Kidney (tissue), 13 donors: ENCODE measurements at regions not wholly inside any gene's neighbourhood (a gene's known extent, or its start where the extent isn't known, plus 50 kb on each side); places are given as distances from the start of the nearest gene placed in this dataset.

Experiments used
- DNase-seq, 5 donors: peaks; one replicate each; pipeline ENCODE4 v3.0.0-alpha.2; 2013 to 2020
- FAIRE-seq: peaks from 2 replicates; lab custom pipeline; 2012; peaks lifted over from hg19 to GRCh38; lab: Jason Lieb, UNC
- H3K27ac ChIP-seq, 2 donors: one replicate each; pipeline ENCODE4 v1.7.0; 2013; ENCODE audit warnings: low read depth in 2 of 2, low read length in 2 of 2, inconsistent platforms in 1 of 2
- H3K27me3 ChIP-seq: one replicate; pipeline ENCODE4 v1.7.1; 2013; ENCODE audit warnings: low read length, inconsistent platforms; ENCODE audit not compliant: control insufficient read depth, insufficient read depth
- H3K36me3 ChIP-seq, 3 donors: one replicate each; pipeline versions ENCODE4 v1.7.0 to v1.7.1; 2013; ENCODE audit warnings: low read length in 3 of 3, control low read depth in 1 of 3, inconsistent platforms in 1 of 3; ENCODE audit not compliant: insufficient read depth in 3 of 3, control insufficient read depth in 2 of 3
- H3K4me1 ChIP-seq, 3 donors: one replicate each; pipeline versions ENCODE4 v1.7.0 to v1.7.1; 2013; ENCODE audit warnings: low read length in 3 of 3, inconsistent platforms in 1 of 3, low read depth in 1 of 3; ENCODE audit not compliant: control insufficient read depth in 2 of 3, insufficient read depth in 2 of 3
- H3K4me3 ChIP-seq, 3 donors: one replicate each; pipeline versions ENCODE4 v1.7.0 to v1.8.1; 2013; ENCODE audit warnings: low read length in 3 of 3, control low read depth in 1 of 3, inconsistent platforms in 1 of 3
- H3K9ac ChIP-seq, 3 donors: one replicate each; pipeline versions ENCODE4 v1.7.0 to v1.7.1; 2013; ENCODE audit warnings: low read length in 3 of 3, control low read depth in 1 of 3, inconsistent platforms in 1 of 3
- H3K9me3 ChIP-seq, 3 donors: one replicate each; pipeline versions ENCODE4 v1.7.0 to v1.7.1; 2013; ENCODE audit warnings: low read length in 3 of 3, control low read depth in 1 of 3, inconsistent platforms in 1 of 3; ENCODE audit not compliant: control insufficient read depth in 2 of 3, insufficient read depth in 1 of 3
- CTCF ChIP-seq: IDR thresholded peaks from 3 replicates; pipeline ENCODE4 v1.5.1; 2012; ENCODE audit warnings: mild to moderate bottlenecking, moderate library complexity, borderline replicate concordance; ENCODE audit not compliant: insufficient read depth; ENCODE audit errors: extremely low read depth
- intact Hi-C: fragments of 100-400 bp; cut with DNase I; formaldehyde crosslinking; loops from one replicate; pipeline ENCODE4 v1.11.1; 2022
- donor health status: control.
- donor health status: control.
- donor health status: control.
- donor health status: control.
- donor health status: control.
- donor health status: DM: yes; HTN: yes; CAD: no.
- donor health status: Normal renal cell carcinoma (clear cell type).

DNA sequence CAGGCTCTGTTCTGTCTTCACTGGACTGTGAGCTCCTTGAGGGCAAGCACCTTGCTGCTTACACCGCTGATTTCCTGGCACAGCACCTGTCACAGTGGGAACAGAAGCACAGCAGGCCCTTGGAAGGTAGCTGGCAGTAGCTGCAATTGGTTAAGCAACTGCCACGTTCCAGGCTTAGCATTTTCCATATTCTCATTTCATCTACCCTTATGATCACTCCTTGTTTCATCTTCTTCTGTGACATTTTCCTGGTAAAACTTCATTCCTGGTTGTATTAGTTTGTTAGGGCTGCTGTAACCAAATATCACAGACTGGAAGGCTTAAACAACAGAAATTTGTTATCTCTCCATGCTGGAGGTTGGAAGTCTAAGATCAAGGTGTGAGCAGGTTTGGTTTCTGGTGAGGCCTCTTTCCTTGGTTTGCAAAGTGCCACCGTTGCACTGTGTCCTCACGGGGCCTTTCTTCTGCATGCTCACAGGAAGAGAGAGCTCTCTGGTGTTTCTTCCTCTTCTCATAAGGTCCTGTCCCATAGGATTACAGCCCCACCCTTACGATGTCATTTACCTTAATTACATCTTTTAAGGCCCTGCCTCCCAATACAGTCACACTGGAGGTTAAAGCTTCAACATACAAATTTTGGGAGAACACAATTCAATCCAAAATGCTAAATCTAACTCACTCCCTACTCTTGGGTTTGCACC is 121.7 kb upstream of the CPSF6 start:
- FAIRE-seq = no peak
- no peak overlapping the region for H3K4me3 ChIP-seq
- no peaks in the 10 kb centered on the region for H3K9me3 ChIP-seq
- no peak for TF ChIP-seq CTCF
- no peaks in the 10 kb centered on the region for H3K36me3 ChIP-seq
- DNase-seq = no peak
- no peak overlapping the region for H3K27ac ChIP-seq
- intact Hi-C loops = no loop called here
- H3K9ac ChIP-seq = no peak overlapping the region
- peaks cover 0 to 2% (median 0%) of the 10 kb centered on the region in 3 donors for H3K4me1 ChIP-seq
- no peaks in the 10 kb centered on the region for H3K27me3 ChIP-seq

DNA sequence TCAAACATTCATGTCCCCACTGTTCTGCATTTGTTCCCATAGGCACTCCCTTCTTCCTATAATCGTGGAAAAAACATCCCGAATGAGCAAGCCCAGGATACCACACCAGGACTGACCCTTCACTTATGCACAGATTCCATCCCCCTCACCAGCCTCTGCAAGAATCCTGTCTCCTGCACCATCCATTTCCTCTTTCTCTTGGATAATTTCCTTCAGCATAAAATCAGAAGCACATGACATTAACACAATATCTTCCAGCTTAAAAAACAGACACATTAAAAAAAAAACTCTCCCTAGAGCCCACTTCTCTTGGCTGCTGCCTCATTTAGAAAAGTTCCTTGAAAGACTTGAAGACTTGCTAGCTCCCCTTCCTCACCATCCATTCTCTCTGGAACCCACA is 120.9 kb upstream of the CPSF6 start:
- FAIRE-seq (no peak), DNase-seq (no peak)
- Histone ChIP-seq H3K4me3 (no peak overlapping the region), H3K4me1 (peaks cover 0 to 6% (median 2%) of the 10 kb centered on the region in 3 donors), H3K9me3 (no peaks in the 10 kb centered on the region), H3K9ac (no peak overlapping the region), H3K27me3 (no peaks in the 10 kb centered on the region), H3K27ac (no peak overlapping the region), H3K36me3 (no peaks in the 10 kb centered on the region)
- intact Hi-C loops = no loop called here
- no peak for TF ChIP-seq CTCF

- Histone ChIP-seq H3K9ac (no peak overlapping the region), H3K4me1 (peaks cover 2 to 12% (median 9%) of the 10 kb centered on the region in 3 donors), H3K4me3 (no peak overlapping the region), H3K9me3 (no peaks in the 10 kb centered on the region), H3K36me3 (no peaks in the 10 kb centered on the region), H3K27ac (no peak overlapping the region), H3K27me3 (no peaks in the 10 kb centered on the region)
- DNase-seq (no peak), FAIRE-seq (no peak)
- no peak for TF ChIP-seq CTCF
- intact Hi-C loops = no loop called here
These were observed 119.6 kb upstream of the CPSF6 start for GRCh38 chr12:69119770-69120169.
